Testis (tissue), 2 donors: ENCODE measurements at regions not wholly inside any gene's neighbourhood (a gene's known extent, or its start where the extent isn't known, plus 50 kb on each side); places are given as distances from the start of the nearest gene placed in this dataset.

ENCODE experiments used
- POLR2A ChIP-seq: fragments of 450-650 bp; IDR thresholded peaks from one replicate; pipeline ENCODE4 v1.6.1; 2017; ENCODE audit warnings: antibody characterized with exemption, mild to moderate bottlenecking, moderate library complexity
- TF ChIP-seq, protein P1 (sequence below), 3 experiments: fragments of 450-650 bp in 2 of 3; fragments of 200-600 bp in 1 of 3; sonication (generic) in 1 of 3; IDR thresholded peaks; one replicate each; pipeline ENCODE4 v1.5.1; 2016 to 2019; ENCODE audit warnings: antibody characterized with exemption in 3 of 3, mild to moderate bottlenecking in 2 of 3, moderate library complexity in 1 of 3

DNA sequence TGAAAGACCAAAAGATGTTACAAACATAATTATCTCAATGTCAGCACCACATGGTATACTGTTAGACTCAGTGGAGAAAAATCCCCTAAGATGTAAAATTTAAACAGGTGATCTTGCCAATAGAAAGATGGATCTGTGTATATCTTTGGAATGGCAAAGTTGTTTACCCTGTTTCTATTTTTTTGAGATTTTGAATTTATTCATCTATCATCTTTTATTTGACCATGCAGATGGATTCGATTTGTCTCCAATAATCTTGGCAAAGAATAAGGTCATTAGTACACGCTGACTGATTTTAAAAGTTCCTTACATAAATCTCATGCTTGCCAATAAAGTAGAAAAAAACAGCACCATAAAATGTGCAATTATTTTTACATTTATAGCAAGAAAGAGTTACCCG is 459.3 kb downstream of the MBD2 start:
- no peak for TF ChIP-seq POLR2A
- TF ChIP-seq, protein P1, sequence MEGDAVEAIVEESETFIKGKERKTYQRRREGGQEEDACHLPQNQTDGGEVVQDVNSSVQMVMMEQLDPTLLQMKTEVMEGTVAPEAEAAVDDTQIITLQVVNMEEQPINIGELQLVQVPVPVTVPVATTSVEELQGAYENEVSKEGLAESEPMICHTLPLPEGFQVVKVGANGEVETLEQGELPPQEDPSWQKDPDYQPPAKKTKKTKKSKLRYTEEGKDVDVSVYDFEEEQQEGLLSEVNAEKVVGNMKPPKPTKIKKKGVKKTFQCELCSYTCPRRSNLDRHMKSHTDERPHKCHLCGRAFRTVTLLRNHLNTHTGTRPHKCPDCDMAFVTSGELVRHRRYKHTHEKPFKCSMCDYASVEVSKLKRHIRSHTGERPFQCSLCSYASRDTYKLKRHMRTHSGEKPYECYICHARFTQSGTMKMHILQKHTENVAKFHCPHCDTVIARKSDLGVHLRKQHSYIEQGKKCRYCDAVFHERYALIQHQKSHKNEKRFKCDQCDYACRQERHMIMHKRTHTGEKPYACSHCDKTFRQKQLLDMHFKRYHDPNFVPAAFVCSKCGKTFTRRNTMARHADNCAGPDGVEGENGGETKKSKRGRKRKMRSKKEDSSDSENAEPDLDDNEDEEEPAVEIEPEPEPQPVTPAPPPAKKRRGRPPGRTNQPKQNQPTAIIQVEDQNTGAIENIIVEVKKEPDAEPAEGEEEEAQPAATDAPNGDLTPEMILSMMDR (IDR thresholded peaks at IDR 0.05): no peak
